ENCODE measurements at regions not wholly inside any gene's neighbourhood (a gene's known extent, or its start where the extent isn't known, plus 50 kb on each side); places are given as distances from the start of the nearest gene placed in this dataset.

- TF ChIP-seq ZNF281 (CRISPR knock-in tag; IDR thresholded peaks at IDR 0.05) (no peak), ESRRA (CRISPR knock-in tag; IDR thresholded peaks at IDR 0.05; ENCODE audit: borderline replicate concordance) (no peak), ZNF219 (CRISPR knock-in tag; IDR thresholded peaks at IDR 0.05; ENCODE audit: borderline replicate concordance) (no peak)
Observed at GRCh38 chr13:60282186-60282585, 114.8 kb upstream of the TDRD3 start (continued).

- CTCF ChIA-PET: no interaction called here
- Mint-ChIP-seq H3K36me3 (peaks cover 8% of the 10 kb centered on the region), H3K27me3 (ENCODE audit: low read depth) (no peaks in the 10 kb centered on the region), H3K9me3 (peaks cover 5% of the 10 kb centered on the region), H3K4me1 (peaks cover 26% of the 10 kb centered on the region), H3K27ac (0 out of 2 replicates have a peak overlapping the region, but pooled peaks have one; percentile 28), H3K4me3 (no peak overlapping the region)
- POLR2A ChIA-PET: no interaction called here
- DNase-seq (ENCODE audit: low spot score) (no peak), ATAC-seq (peak; percentile 55)
- no peak for TF ChIP-seq ZNF671 (CRISPR knock-in tag; IDR thresholded peaks at IDR 0.05)
- no peak for TF ChIP-seq USF1 (CRISPR knock-in tag; IDR thresholded peaks at IDR 0.05)
- no peak for TF ChIP-seq OVOL2 (CRISPR knock-in tag; IDR thresholded peaks at IDR 0.05; ENCODE audit: borderline replicate concordance)
- TF ChIP-seq ZBTB21 (CRISPR knock-in tag; IDR thresholded peaks at IDR 0.05; ENCODE audit: borderline replicate concordance): no peak
- no peak for TF ChIP-seq PREB (CRISPR knock-in tag; IDR thresholded peaks at IDR 0.05; ENCODE audit: borderline replicate concordance)
- no peak for TF ChIP-seq ATF1 (CRISPR knock-in tag; IDR thresholded peaks at IDR 0.05)
- TF ChIP-seq KAT7 (CRISPR knock-in tag; IDR thresholded peaks at IDR 0.05; ENCODE audit: borderline replicate concordance): no peak
- no peak for TF ChIP-seq GABPB1 (CRISPR knock-in tag; IDR thresholded peaks at IDR 0.05)
Observed at GRCh38 chr13:60282708-60283107, 114.3 kb upstream of the TDRD3 start.

GRCh38 chr13:60286707-60287106 lies 110.3 kb upstream of the TDRD3 start:
- Mint-ChIP-seq H3K9me3 (peaks cover 5% of the 10 kb centered on the region), H3K4me3 (no peak overlapping the region), H3K36me3 (peaks cover 8% of the 10 kb centered on the region), H3K27ac (no peak overlapping the region), H3K4me1 (peaks cover 31% of the 10 kb centered on the region), H3K27me3 (ENCODE audit: low read depth) (no peaks in the 10 kb centered on the region)
- ChIA-PET POLR2A (interaction anchor here (0.6 kb wide), 1 partner anchor 85 kb away, joined by 4 read pairs; no protein-coding TSS in a partner anchor), CTCF (no interaction called here)
- ATAC-seq (peak; percentile 35), DNase-seq (ENCODE audit: low spot score) (peak; percentile 25)
- TF ChIP-seq MAX (CRISPR knock-in tag; IDR thresholded peaks at IDR 0.05) (peak; percentile 34; the same call in 1 of the 2 replicates), ZNF232 (CRISPR knock-in tag; IDR thresholded peaks at IDR 0.05) (no peak), CTCF (IDR thresholded peaks at IDR 0.05) (no peak)

GRCh38 chr13:60288569-60288968 lies 108.5 kb upstream of the TDRD3 start:
- CTCF ChIA-PET: no interaction called here
- ATAC-seq: no peak
- no peak for TF ChIP-seq GABPB1 (CRISPR knock-in tag; IDR thresholded peaks at IDR 0.05)
- TF ChIP-seq ZNF281 (CRISPR knock-in tag; IDR thresholded peaks at IDR 0.05): no peak
- TF ChIP-seq RELA (CRISPR knock-in tag; IDR thresholded peaks at IDR 0.05; ENCODE audit: borderline replicate concordance): no peak
- no peak for TF ChIP-seq ELF4 (CRISPR knock-in tag; IDR thresholded peaks at IDR 0.05; ENCODE audit: low read depth)
- no peak for TF ChIP-seq NFATC4 (CRISPR knock-in tag; IDR thresholded peaks at IDR 0.05)
- TF ChIP-seq MLX (CRISPR knock-in tag; IDR thresholded peaks at IDR 0.05): no peak
- TF ChIP-seq ZNF416 (CRISPR knock-in tag; IDR thresholded peaks at IDR 0.05): no peak

More at GRCh38 chr13:60288569-60288968, 108.5 kb upstream of the TDRD3 start:
- Mint-ChIP-seq H3K4me3 (no peak overlapping the region), H3K27me3 (ENCODE audit: low read depth) (no peaks in the 10 kb centered on the region), H3K27ac (no peak overlapping the region), H3K4me1 (peaks cover 16% of the 10 kb centered on the region), H3K36me3 (peaks cover 8% of the 10 kb centered on the region), H3K9me3 (peaks cover 5% of the 10 kb centered on the region)
- no peak for DNase-seq (ENCODE audit: low spot score)
- POLR2A ChIA-PET: no interaction called here
